ENCODE measurements at regions not wholly inside any gene's neighbourhood (a gene's known extent, or its start where the extent isn't known, plus 50 kb on each side); places are given as distances from the start of the nearest gene placed in this dataset.
"Not testable (repeated sequence)": the region's sequence is repeated elsewhere in the genome, so short reads cannot be mapped to it uniquely, and the experiment has no call there.

DNA sequence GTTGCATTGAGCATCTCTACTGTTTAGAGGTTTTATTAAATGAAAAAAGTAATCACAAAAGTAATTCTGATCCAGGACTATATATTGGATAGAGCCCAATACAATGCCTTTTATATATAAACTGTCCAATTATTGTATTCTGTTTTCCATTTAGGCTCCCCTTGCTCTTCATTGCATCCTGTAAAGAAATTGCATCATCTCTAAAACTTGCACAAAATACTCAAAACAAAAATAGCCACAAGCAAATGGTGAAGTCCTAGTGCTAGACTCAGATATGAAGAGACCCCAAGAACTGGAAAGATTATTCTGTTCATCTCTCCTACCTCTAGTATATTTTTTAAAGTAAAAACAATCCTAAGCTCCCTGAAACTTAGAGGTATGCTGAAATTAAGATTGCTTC is 195.8 kb downstream of the NNT start:
- no peak for TF ChIP-seq ZFX (IDR thresholded peaks at IDR 0.05; ENCODE audit: borderline replicate concordance)
- TF ChIP-seq, protein P1, sequence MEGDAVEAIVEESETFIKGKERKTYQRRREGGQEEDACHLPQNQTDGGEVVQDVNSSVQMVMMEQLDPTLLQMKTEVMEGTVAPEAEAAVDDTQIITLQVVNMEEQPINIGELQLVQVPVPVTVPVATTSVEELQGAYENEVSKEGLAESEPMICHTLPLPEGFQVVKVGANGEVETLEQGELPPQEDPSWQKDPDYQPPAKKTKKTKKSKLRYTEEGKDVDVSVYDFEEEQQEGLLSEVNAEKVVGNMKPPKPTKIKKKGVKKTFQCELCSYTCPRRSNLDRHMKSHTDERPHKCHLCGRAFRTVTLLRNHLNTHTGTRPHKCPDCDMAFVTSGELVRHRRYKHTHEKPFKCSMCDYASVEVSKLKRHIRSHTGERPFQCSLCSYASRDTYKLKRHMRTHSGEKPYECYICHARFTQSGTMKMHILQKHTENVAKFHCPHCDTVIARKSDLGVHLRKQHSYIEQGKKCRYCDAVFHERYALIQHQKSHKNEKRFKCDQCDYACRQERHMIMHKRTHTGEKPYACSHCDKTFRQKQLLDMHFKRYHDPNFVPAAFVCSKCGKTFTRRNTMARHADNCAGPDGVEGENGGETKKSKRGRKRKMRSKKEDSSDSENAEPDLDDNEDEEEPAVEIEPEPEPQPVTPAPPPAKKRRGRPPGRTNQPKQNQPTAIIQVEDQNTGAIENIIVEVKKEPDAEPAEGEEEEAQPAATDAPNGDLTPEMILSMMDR (IDR thresholded peaks at IDR 0.05), result no peak
- no peak overlapping the region for H3K27ac ChIP-seq

DNA sequence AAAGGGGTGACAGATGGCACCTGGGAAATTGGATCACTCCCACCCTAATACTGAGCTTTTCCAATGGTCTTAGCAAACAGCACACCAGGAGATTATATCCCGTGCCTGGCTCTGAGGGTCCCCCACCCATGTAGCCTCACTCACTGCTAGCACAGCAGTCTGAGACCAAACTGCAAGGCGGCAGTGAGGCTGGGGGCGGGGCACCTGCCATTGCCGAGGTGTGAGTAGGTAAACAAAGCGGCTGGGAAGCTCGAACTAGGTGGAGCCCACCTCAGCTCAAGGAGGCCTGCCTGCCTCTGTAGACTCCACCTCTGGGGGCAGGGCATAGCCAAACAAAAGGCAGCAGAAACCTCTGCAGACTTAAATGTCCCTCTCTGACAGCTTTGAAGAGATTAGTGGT is 188.9 kb downstream of the NNT start:
- not testable (repeated sequence) for H3K27ac ChIP-seq

DNA sequence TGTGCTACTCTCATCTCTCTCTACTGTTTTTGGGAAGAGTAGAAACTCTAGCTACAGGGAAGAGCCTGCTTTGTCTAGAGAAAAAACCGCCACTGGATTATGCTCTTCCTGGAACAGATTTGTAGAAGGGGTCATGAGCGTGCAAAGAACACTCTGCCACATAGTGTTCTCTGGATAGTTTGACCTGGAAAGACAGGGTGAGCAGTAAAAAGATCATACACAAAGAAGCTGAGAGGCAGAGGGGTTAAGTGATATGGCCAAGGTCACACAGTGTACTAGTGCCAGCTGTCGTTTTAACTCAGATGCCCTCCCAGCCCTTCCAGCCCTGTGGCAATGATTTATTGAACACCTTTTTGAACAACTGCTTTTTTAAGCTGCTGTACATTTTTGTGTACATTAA is 182.2 kb downstream of the NNT start:
- no peak for TF ChIP-seq ZFX (IDR thresholded peaks at IDR 0.05; ENCODE audit: borderline replicate concordance)
- TF ChIP-seq, protein P1 (IDR thresholded peaks at IDR 0.05), result no peak
- H3K27ac ChIP-seq, result no peak overlapping the region

DNA sequence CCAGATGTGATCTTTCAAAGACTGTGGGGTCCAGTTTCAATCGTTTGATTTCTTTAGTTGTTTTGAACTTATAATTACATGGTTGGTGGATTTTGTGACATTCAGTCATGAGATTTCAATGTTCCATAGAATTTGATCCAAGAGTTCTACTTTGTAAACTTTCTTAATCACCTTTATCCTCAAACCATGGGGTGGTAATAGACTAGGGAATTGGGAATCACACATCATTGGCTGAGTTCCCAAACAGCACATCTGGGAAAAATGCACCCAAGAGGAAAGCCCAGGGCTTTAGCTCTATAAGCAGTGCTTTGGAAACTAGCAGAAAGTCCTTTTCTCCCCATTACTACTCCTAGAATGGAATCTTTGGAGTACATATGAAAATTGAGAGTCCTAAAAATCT is 177.6 kb downstream of the NNT start:
- no peak overlapping the region for H3K27ac ChIP-seq
- no peak for TF ChIP-seq ZFX (IDR thresholded peaks at IDR 0.05; ENCODE audit: borderline replicate concordance)
- TF ChIP-seq, protein P1 (IDR thresholded peaks at IDR 0.05), result no peak

DNA sequence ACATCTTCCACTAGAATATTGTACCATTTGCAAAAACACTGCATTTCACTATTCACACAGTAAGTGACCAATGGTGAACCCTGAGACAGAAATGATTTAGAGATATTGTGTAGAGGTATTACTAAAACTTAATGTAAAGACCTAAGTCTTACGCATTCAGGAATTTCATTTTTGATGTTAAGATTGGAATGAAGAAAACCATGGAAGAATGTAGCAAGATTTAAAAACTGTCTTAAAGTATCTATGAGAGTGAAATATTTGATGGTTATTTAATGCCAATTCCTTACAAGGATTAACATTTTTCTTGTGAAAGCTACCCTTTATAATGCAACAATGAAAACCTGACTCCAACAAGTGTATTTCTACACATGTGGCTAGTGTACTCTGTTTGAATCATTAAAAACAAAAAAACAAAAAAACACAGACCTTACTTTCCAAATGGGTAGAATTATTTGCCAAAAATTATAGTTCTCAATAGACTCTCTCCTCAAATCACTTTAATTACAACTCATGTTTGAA is 172.0 kb downstream of the NNT start:
- no peak overlapping the region for H3K27ac ChIP-seq
- TF ChIP-seq, protein P1 (IDR thresholded peaks at IDR 0.05), result no peak
- TF ChIP-seq ZFX (IDR thresholded peaks at IDR 0.05; ENCODE audit: borderline replicate concordance), result no peak

DNA sequence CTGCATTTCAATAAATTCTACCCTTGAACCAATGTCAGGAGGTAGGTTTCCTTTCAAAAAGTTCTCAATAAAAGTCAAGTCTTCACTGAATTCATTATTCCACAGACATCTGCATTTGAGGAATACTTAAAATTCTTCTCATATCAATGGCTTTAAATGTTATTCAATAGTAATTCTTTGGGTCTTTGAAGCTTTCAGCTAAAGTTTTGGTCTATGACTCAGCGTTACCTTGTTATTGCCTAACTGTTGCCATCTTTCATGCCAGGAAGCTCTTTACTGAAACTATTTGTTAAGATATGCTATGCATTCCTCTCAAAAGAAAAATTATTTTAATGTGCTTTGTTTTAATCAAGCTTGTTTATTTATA is 170.5 kb downstream of the NNT start:
- no peak overlapping the region for H3K27ac ChIP-seq
- no peak for TF ChIP-seq ZFX (IDR thresholded peaks at IDR 0.05; ENCODE audit: borderline replicate concordance)
- TF ChIP-seq, protein P1 (IDR thresholded peaks at IDR 0.05), result no peak

DNA sequence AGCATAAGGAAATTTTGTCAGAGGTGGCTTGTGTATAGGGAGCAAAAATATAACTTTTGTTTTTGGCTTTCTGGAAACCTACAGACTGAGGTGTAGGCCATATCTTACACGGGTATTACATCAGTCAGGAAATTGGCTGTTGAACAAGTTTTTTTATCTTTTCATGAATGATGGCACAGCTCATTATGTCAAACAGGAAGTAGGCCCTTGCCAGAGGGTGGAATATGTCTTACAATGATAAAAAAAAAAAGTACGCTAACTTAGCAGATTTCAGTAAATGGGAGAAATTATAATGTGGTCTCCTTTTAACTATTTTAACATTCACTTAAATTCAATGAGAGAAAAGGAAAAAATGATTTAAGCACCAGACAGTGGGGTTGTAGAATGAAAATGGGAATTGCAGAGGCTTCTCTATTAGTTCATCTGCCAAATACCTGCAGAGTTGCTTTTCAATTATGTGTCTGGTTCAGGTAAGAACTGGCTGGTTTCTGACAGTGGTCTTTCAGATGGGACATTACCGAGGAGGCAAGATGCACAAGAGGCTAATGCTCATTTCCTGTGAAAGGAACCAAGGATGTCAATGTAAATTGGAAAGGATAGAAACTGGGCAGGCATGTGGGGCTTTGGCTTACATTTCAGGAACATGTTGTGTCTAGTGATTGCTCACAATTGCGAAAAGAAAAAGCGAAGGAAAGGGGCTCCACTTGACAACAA is 169.9 kb downstream of the NNT start:
- no peak overlapping the region for H3K27ac ChIP-seq
- TF ChIP-seq, protein P1 (IDR thresholded peaks at IDR 0.05), result no peak
- no peak for TF ChIP-seq ZFX (IDR thresholded peaks at IDR 0.05; ENCODE audit: borderline replicate concordance)

DNA sequence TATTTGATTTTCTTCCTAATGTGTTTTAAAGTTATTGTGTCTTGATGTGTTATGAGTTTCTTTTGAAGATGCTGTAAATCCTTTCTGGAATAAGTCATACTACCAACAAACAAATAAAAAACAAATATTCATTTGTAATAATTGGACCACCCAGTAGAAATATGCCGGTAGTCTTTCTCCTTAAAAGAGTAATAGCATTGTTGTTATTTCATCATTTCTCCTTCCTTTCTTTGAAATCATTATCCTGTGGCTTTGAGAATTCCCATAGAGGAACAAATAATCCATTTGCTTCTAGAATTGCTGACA is 169.4 kb downstream of the NNT start:
- no peak overlapping the region for H3K27ac ChIP-seq

More for the DNA sequence above, 169.4 kb downstream of the NNT start:
- TF ChIP-seq ZFX (IDR thresholded peaks at IDR 0.05; ENCODE audit: borderline replicate concordance), result no peak
- TF ChIP-seq, protein P1 (IDR thresholded peaks at IDR 0.05), result no peak

Measured in 22Rv1 (cell line).